A549 (cell line): ENCODE measurements at regions not wholly inside any gene's neighbourhood (a gene's known extent, or its start where the extent isn't known, plus 50 kb on each side); places are given as distances from the start of the nearest gene placed in this dataset.

ENCODE experiments used
- ATAC-seq, 2 experiments: fragments of 200-7000 bp in 1 of 2; fragments of >200 bp in 1 of 2; cut with Nextera tagmentation in 1 of 2; cut with Tn5 transposase in 1 of 2; 3 replicates each; pipeline versions ENCODE4 v1.8.0 to v1.9.1; 2018 to 2020; ENCODE audit warnings: mild to moderate bottlenecking in 1 of 2, moderate library complexity in 1 of 2
- CTCF ChIA-PET: fragments of 300-600 bp; sonication (Branson Sonifier 250); formaldehyde crosslinking; extraction: SDS; loops from one replicate; lab custom pipeline; 2021; ENCODE audit warnings: antibody characterized with exemption, inconsistent platforms; lab: Yijun Ruan, JAX
- POLR2A ChIA-PET: fragments of 350-600 bp; formaldehyde crosslinking; extraction: SDS; loops from one replicate; lab custom pipeline; 2021; ENCODE audit warnings: antibody characterized with exemption, inconsistent platforms; lab: Yijun Ruan, JAX
- DNase-seq, 2 experiments: peaks; one replicate each; pipeline versions ENCODE4 v3.0.0 to v3.0.0-alpha.2; 2011 to 2016; ENCODE audit warnings: low read depth in 1 of 2, low spot score in 1 of 2
- FAIRE-seq: peaks from 2 replicates; lab custom pipeline; 2011; peaks lifted over from hg19 to GRCh38; lab: Jason Lieb, UNC
- H3K27ac ChIP-seq, 2 experiments: fragments of >200 bp; sonication (Bioruptor Twin); formaldehyde crosslinking; 3 replicates each; pipeline ENCODE4 v1.5.1; 2016 to 2017
- H3K4me1 ChIP-seq: fragments of >200 bp; sonication (Bioruptor Twin); formaldehyde crosslinking; 3 replicates; pipeline ENCODE4 v1.6.1; 2016
- H3K4me2 ChIP-seq: fragments of >200 bp; sonication (Bioruptor Twin); formaldehyde crosslinking; 3 replicates; pipeline ENCODE4 v1.6.1; 2016
- H3K4me3 ChIP-seq: fragments of >200 bp; sonication (Bioruptor Twin); formaldehyde crosslinking; 3 replicates; pipeline ENCODE4 v1.5.1; 2016
- H3K9me3 ChIP-seq: fragments of >200 bp; sonication (Bioruptor Twin); formaldehyde crosslinking; 3 replicates; pipeline ENCODE4 v1.6.1; 2016
- BCL3 ChIP-seq: fragments of >200 bp; sonication (Bioruptor Twin); formaldehyde crosslinking; IDR thresholded peaks from 3 replicates; pipeline ENCODE4 v1.6.1; 2016
- BHLHE40 ChIP-seq: IDR thresholded peaks from 2 replicates; pipeline ENCODE4 v1.6.1; 2012; ENCODE audit warnings: low read depth, low read length, inconsistent platforms
- CHD4 ChIP-seq: fragments of 200-600 bp; sonication (generic); IDR thresholded peaks from 2 replicates; pipeline ENCODE4 v1.6.1; 2016; ENCODE audit warnings: antibody characterized with exemption, mild to moderate bottlenecking, borderline replicate concordance
- EHMT2 ChIP-seq: fragments of 200-600 bp; sonication (generic); IDR thresholded peaks from 2 replicates; pipeline ENCODE4 v1.6.1; 2016; ENCODE audit warnings: antibody characterized with exemption, low read depth, mild to moderate bottlenecking, moderate library complexity
- ESRRA ChIP-seq: fragments of 150-350 bp; IDR thresholded peaks from 2 replicates; pipeline ENCODE4 v1.6.1; 2014; ENCODE audit warnings: mild to moderate bottlenecking, low read length, borderline replicate concordance
- FOSB ChIP-seq: fragments of 250-450 bp; sonication (Bioruptor Pico); IDR thresholded peaks from 2 replicates; pipeline ENCODE4 v1.5.0; 2020; ENCODE audit warnings: mild to moderate bottlenecking, moderate library complexity
- FOSL2 ChIP-seq, 2 experiments: fragments of 450-650 bp in 1 of 2; fragments of >200 bp in 1 of 2; sonication (Bioruptor Twin) in 1 of 2; formaldehyde crosslinking; IDR thresholded peaks; 2 replicates each; pipeline versions ENCODE4 v1.5.0 to v1.6.1; 2016 to 2020; ENCODE audit warnings: mild to moderate bottlenecking in 1 of 2, moderate library complexity in 1 of 2
- GATA3 ChIP-seq: IDR thresholded peaks from 2 replicates; pipeline ENCODE4 v1.6.1; 2012; ENCODE audit warnings: borderline replicate concordance
- HDAC2 ChIP-seq: fragments of 200-600 bp; sonication (generic); IDR thresholded peaks from 2 replicates; pipeline ENCODE4 v1.6.1; 2016
- HES2 ChIP-seq: fragments of >200 bp; sonication (Bioruptor Twin); formaldehyde crosslinking; IDR thresholded peaks from 2 replicates; pipeline ENCODE4 v1.6.1; 2016
- KDM1A ChIP-seq: fragments of 200-600 bp; sonication (generic); IDR thresholded peaks from 2 replicates; pipeline ENCODE4 v1.6.1; 2016; ENCODE audit warnings: low read depth, mild to moderate bottlenecking
- MAFK ChIP-seq: fragments of 450-650 bp; IDR thresholded peaks from 2 replicates; pipeline ENCODE4 v1.6.1; 2014; ENCODE audit not compliant: partially characterized antibody
- NFE2L2 ChIP-seq: fragments of 150-350 bp; conservative IDR thresholded peaks from 2 replicates; pipeline ENCODE4 v1.6.1; 2014; ENCODE audit warnings: low read length
- POLR2A ChIP-seq: IDR thresholded peaks from 2 replicates; pipeline ENCODE4 v1.6.1; 2012; ENCODE audit warnings: mild to moderate bottlenecking, low read length
- POLR2AphosphoS2 ChIP-seq: conservative IDR thresholded peaks from 2 replicates; pipeline ENCODE4 v1.6.1; 2012; ENCODE audit warnings: low read length, improper control_type of control experiment, inconsistent platforms
- RAD21 ChIP-seq, 2 experiments: fragments of >200 bp in 1 of 2; sonication (Bioruptor Twin) in 1 of 2; formaldehyde crosslinking in 1 of 2; IDR thresholded peaks in 1 of 2; conservative IDR thresholded peaks in 1 of 2; 2 replicates in 1 of 2; 3 replicates in 1 of 2; pipeline ENCODE4 v1.6.1; 2012 to 2018; ENCODE audit warnings: inconsistent platforms in 1 of 2
- REST ChIP-seq: fragments of 200-600 bp; sonication (generic); IDR thresholded peaks from 2 replicates; pipeline ENCODE4 v1.6.1; 2016; ENCODE audit warnings: antibody characterized with exemption, mild to moderate bottlenecking, moderate library complexity
- SREBF2 ChIP-seq: fragments of 450-650 bp; IDR thresholded peaks from 2 replicates; pipeline ENCODE4 v1.6.1; 2014; ENCODE audit warnings: mild to moderate bottlenecking, moderate library complexity
- TFCP2L1 ChIP-seq: fragments of 250-450 bp; sonication (Bioruptor Pico); IDR thresholded peaks from 2 replicates; pipeline ENCODE4 v1.5.0; 2021; ENCODE audit warnings: mild to moderate bottlenecking
- ZC3H11A ChIP-seq: fragments of 450-650 bp; IDR thresholded peaks from 2 replicates; pipeline ENCODE4 v1.6.1; 2014; ENCODE audit warnings: antibody characterized with exemption, mild to moderate bottlenecking
- ZFP36 ChIP-seq: fragments of 450-650 bp; IDR thresholded peaks from 2 replicates; pipeline ENCODE4 v1.6.1; 2014; ENCODE audit warnings: borderline replicate concordance; ENCODE audit not compliant: partially characterized antibody
- ZSCAN20 ChIP-seq: fragments of 250-450 bp; sonication (Bioruptor Pico); IDR thresholded peaks from 2 replicates; pipeline ENCODE4 v1.8.0; 2022; ENCODE audit warnings: mild to moderate bottlenecking, moderate library complexity
- WGBS: methylation state at CpG from one replicate; pipeline ENCODE4 v1.1.6; 2017; ENCODE audit errors: missing lambda C conversion rate; 5-methylcytosine and 5-hydroxymethylcytosine counted together
- TF ChIP-seq, protein P1 (sequence below): IDR thresholded peaks from 2 replicates; pipeline ENCODE4 v1.6.1; 2012

GRCh38 chr10:88195841-88196240, 332.4 kb downstream of the PTEN start:
- ATAC-seq (no peak), FAIRE-seq (no peak), DNase-seq (no peak)
- Histone ChIP-seq H3K4me2 (no peak overlapping the region), H3K27ac (no peak overlapping the region), H3K4me3 (no peak overlapping the region), H3K4me1 (no peaks in the 10 kb centered on the region), H3K9me3 (no peaks in the 10 kb centered on the region)
- 20% methylated on average over 2 of the region's 2 CpGs for WGBS
- ChIA-PET CTCF (interaction anchor here (0.6 to 1.0 kb wide), 3 partner anchors 10 to 412 kb away, joined by 3 read pairs; no protein-coding TSS in a partner anchor), POLR2A (no interaction called here)
- no peak for TF ChIP-seq KDM1A
- TF ChIP-seq RAD21 (conservative IDR thresholded peaks at IDR 0.05 in 1 of 2, IDR thresholded peaks at IDR 0.05 in 1 of 2) = no peak
- TF ChIP-seq ZSCAN20 = no peak
- no peak for TF ChIP-seq POLR2AphosphoS2
- no peak for TF ChIP-seq EHMT2
- no peak for TF ChIP-seq CHD4
- TF ChIP-seq FOSL2 (IDR thresholded peaks at IDR 0.05) = no peak
- TF ChIP-seq FOSL2 (CRISPR knock-in tag; IDR thresholded peaks at IDR 0.05) = no peak
- no peak for TF ChIP-seq REST
- TF ChIP-seq HDAC2 = no peak
- no peak for TF ChIP-seq HES2

- ChIA-PET CTCF (interaction anchor here (0.6 kb wide), 1 partner anchor 413 kb away, joined by 3 read pairs; no protein-coding TSS in a partner anchor), POLR2A (no interaction called here)
- ATAC-seq (no peak), DNase-seq (no peak), FAIRE-seq (no peak)
- Histone ChIP-seq H3K4me3 (no peak overlapping the region), H3K4me1 (no peaks in the 10 kb centered on the region), H3K27ac (no peak overlapping the region), H3K9me3 (no peaks in the 10 kb centered on the region), H3K4me2 (no peak overlapping the region)
- WGBS = 2% methylated on average over 1 of the region's 1 CpG
- TF ChIP-seq MAFK (no peak), RAD21 (conservative IDR thresholded peaks at IDR 0.05 in 1 of 2, IDR thresholded peaks at IDR 0.05 in 1 of 2) (no peak), NFE2L2 (no peak), EHMT2 (no peak), ZFP36 (no peak), KDM1A (no peak), FOSL2 (IDR thresholded peaks at IDR 0.05) (no peak), FOSL2 (CRISPR knock-in tag; IDR thresholded peaks at IDR 0.05) (no peak), TFCP2L1 (CRISPR knock-in tag) (no peak), SREBF2 (no peak), HDAC2 (no peak), FOSB (CRISPR knock-in tag) (no peak), BCL3 (no peak), POLR2AphosphoS2 (no peak), POLR2A (no peak), GATA3 (no peak), BHLHE40 (no peak), ZC3H11A (no peak), ESRRA (no peak)
- TF ChIP-seq, protein P1, sequence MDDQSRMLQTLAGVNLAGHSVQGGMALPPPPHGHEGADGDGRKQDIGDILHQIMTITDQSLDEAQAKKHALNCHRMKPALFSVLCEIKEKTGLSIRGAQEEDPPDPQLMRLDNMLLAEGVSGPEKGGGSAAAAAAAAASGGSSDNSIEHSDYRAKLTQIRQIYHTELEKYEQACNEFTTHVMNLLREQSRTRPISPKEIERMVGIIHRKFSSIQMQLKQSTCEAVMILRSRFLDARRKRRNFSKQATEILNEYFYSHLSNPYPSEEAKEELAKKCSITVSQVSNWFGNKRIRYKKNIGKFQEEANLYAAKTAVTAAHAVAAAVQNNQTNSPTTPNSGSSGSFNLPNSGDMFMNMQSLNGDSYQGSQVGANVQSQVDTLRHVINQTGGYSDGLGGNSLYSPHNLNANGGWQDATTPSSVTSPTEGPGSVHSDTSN = no peak
These were observed 332.9 kb downstream of the PTEN start for GRCh38 chr10:88196291-88196690.
